ENCODE measurements at regions not wholly inside any gene's neighbourhood (a gene's known extent, or its start where the extent isn't known, plus 50 kb on each side); places are given as distances from the start of the nearest gene placed in this dataset.

DNA sequence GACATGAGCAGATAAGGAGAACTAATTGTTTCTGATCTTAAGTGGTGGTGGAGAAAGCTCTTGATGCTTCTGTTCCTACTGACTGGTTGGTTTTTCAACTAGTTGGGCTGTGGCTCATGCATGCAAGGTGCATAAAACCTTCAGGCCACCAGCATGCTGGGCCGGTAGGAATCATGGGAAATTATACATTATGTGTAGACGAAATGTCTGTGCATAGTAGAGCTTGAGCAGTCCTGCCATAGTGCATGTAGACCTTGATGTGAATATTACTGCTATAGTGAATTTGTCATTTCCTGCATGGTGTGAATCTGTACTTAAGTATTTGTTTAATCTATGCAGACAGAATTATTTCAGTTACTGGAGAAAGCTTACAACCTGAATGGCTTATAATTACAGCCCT, 433.6 kb upstream of the ADAMTSL1 start:
- no peaks in the 10 kb centered on the region for H3K27me3 ChIP-seq
- no peak overlapping the region for H3K4me3 ChIP-seq
- intact Hi-C loops (cut with DNase I), result no loop called here
- TF ChIP-seq, protein P1, sequence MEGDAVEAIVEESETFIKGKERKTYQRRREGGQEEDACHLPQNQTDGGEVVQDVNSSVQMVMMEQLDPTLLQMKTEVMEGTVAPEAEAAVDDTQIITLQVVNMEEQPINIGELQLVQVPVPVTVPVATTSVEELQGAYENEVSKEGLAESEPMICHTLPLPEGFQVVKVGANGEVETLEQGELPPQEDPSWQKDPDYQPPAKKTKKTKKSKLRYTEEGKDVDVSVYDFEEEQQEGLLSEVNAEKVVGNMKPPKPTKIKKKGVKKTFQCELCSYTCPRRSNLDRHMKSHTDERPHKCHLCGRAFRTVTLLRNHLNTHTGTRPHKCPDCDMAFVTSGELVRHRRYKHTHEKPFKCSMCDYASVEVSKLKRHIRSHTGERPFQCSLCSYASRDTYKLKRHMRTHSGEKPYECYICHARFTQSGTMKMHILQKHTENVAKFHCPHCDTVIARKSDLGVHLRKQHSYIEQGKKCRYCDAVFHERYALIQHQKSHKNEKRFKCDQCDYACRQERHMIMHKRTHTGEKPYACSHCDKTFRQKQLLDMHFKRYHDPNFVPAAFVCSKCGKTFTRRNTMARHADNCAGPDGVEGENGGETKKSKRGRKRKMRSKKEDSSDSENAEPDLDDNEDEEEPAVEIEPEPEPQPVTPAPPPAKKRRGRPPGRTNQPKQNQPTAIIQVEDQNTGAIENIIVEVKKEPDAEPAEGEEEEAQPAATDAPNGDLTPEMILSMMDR (IDR thresholded peaks at IDR 0.05), result no peak
- H3K4me1 ChIP-seq, result no peaks in the 10 kb centered on the region
- no peak overlapping the region for H3K27ac ChIP-seq
- H3K9me3 ChIP-seq, result no peaks in the 10 kb centered on the region
- no peak for DNase-seq
- ATAC-seq, result no peak
- no peaks in the 10 kb centered on the region for H3K36me3 ChIP-seq

DNA sequence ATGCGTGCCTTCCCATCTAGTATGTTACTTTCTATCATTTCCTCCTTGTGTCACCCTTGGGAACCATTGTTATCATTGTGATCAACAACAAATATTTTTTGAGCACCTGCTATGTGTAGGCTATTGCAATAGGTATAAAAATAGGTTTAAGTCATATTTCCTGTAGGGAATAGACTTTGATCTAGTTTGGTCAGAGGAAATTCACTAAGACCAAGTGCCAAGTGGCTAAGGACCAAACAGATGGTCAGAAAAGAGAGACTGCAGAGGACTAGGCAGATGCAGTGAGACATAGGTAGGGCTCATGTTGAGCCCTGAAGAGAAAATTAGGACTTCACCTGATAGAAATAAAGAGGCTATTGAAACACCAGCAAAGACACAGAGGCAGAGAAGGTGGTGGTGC, 430.0 kb upstream of the ADAMTSL1 start:
- Histone ChIP-seq H3K9me3 (no peaks in the 10 kb centered on the region), H3K36me3 (no peaks in the 10 kb centered on the region), H3K27me3 (no peaks in the 10 kb centered on the region), H3K4me1 (no peaks in the 10 kb centered on the region), H3K4me3 (no peak overlapping the region), H3K27ac (no peak overlapping the region)
- ATAC-seq (no peak), DNase-seq (no peak)
- intact Hi-C loops (cut with DNase I), result no loop called here
- TF ChIP-seq, protein P1 (IDR thresholded peaks at IDR 0.05), result no peak

DNA sequence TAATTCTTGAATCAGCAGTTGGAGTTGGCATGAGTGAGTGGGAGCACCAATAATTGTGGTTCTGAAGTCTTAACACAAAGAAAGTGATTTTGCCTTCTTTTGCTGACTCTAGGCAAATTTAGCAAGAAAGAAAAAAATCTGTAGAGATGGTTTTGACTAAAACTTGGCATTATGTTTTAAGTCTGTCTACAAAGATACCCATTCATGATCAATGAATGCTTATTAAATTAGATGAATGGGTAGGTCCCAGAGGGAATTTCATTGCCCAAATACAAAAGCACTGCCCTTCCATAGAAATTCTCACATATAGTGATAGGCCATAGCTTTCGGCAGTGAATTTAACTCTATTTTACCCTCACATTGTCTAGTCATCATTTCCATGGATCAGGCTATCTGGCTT, 428.6 kb upstream of the ADAMTSL1 start:
- intact Hi-C loops (cut with DNase I), result no loop called here
- Histone ChIP-seq H3K4me3 (no peak overlapping the region), H3K27me3 (no peaks in the 10 kb centered on the region), H3K4me1 (no peaks in the 10 kb centered on the region), H3K27ac (no peak overlapping the region), H3K9me3 (no peaks in the 10 kb centered on the region), H3K36me3 (no peaks in the 10 kb centered on the region)
- ATAC-seq (no peak), DNase-seq (no peak)
- TF ChIP-seq, protein P1 (IDR thresholded peaks at IDR 0.05), result no peak

DNA sequence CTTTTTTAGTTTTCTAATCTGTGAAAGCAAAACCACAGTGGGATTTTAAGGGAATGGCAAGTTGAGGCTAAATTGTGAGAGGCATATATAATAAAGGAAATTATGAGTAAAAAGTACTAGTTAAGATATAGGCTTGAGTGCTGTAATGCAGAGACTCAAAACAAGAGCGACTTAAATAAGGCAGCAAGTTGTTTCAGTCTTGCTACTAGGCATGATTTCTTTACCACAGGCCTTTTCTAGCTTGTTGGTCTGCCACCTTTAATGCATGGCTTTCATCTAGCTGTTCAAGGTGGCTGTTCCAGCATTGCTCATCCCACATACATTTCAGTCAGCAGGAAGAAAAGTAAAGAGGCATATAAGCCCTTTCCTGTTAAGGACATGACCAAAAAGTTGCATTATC, 427.9 kb upstream of the ADAMTSL1 start:
- Histone ChIP-seq H3K9me3 (no peaks in the 10 kb centered on the region), H3K4me1 (no peaks in the 10 kb centered on the region), H3K27me3 (no peaks in the 10 kb centered on the region), H3K4me3 (no peak overlapping the region), H3K27ac (no peak overlapping the region), H3K36me3 (no peaks in the 10 kb centered on the region)
- no peak for ATAC-seq
- TF ChIP-seq, protein P1 (IDR thresholded peaks at IDR 0.05), result no peak
- DNase-seq, result no peak
- intact Hi-C loops (cut with DNase I), result no loop called here

DNA sequence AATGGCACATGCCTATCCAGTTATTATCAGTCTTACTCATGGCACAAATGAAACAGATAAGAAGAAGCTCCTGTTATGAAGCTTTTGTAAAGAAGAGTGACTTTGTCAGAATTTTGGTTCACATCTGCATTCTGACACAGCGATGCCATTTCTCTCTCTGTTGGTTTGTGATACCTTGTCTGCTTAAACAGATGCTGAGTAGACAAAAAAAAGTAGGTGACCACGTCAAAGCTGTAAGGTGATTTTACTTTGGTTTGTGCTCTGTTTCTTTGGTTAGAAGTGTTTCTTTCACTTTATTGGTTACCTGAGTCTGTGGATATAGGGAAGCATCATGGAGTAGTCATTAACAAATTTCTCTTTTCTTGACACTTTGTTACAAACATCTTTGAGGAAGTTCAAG, 422.3 kb upstream of the ADAMTSL1 start:
- Histone ChIP-seq H3K9me3 (no peaks in the 10 kb centered on the region), H3K36me3 (no peaks in the 10 kb centered on the region), H3K4me3 (no peak overlapping the region), H3K27me3 (no peaks in the 10 kb centered on the region), H3K4me1 (no peaks in the 10 kb centered on the region), H3K27ac (no peak overlapping the region)
- TF ChIP-seq, protein P1 (IDR thresholded peaks at IDR 0.05), result no peak
- DNase-seq, result no peak
- no peak for ATAC-seq
- intact Hi-C loops (cut with DNase I), result no loop called here

Measured in left lung (tissue), 4 donors.